Ureter (tissue), 1 donor: ENCODE measurements at regions not wholly inside any gene's neighbourhood (a gene's known extent, or its start where the extent isn't known, plus 50 kb on each side); places are given as distances from the start of the nearest gene placed in this dataset.
"Not testable (repeated sequence)": the region's sequence is repeated elsewhere in the genome, so short reads cannot be mapped to it uniquely, and the experiment has no call there.

Source experiments
- DNase-seq: peaks from one replicate; pipeline ENCODE4 v3.0.0-alpha.2; 2020; ENCODE audit warnings: low spot score
- donor health status: DM: yes; HTN: yes; CAD: no.

- DNase-seq = no peak
Measured at GRCh38 chr4:19522966-19523365, 728.7 kb upstream of the SLIT2 start.

GRCh38 chr4:19520939-19521520 lies 730.7 kb upstream of the SLIT2 start:
- no peak for DNase-seq

- DNase-seq = no peak
Measured at GRCh38 chr4:19514276-19515070, 737.2 kb upstream of the SLIT2 start.

GRCh38 chr4:19512086-19512485 lies 739.6 kb upstream of the SLIT2 start:
- no peak for DNase-seq

- DNase-seq = no peak
Measured at GRCh38 chr4:19510993-19511392, 740.7 kb upstream of the SLIT2 start.

- no peak for DNase-seq
Measured at GRCh38 chr4:19508442-19508841, 743.3 kb upstream of the SLIT2 start.

- no peak for DNase-seq
Measured at GRCh38 chr4:19497705-19498104, 754.0 kb upstream of the SLIT2 start.

- DNase-seq = no peak
Measured at GRCh38 chr4:19496756-19497155, 754.9 kb upstream of the SLIT2 start.

- no peak for DNase-seq
Measured at GRCh38 chr4:19494961-19495360, 756.7 kb upstream of the SLIT2 start.

- no peak for DNase-seq
Measured at GRCh38 chr4:19492606-19493005, 759.1 kb upstream of the SLIT2 start.

- DNase-seq = no peak
Measured at GRCh38 chr4:19486400-19486799, 765.3 kb upstream of the SLIT2 start.

GRCh38 chr4:19478791-19479190 lies 772.9 kb upstream of the SLIT2 start:
- no peak for DNase-seq

GRCh38 chr4:19473569-19473968 lies 778.1 kb upstream of the SLIT2 start:
- DNase-seq = no peak

GRCh38 chr4:19472666-19473065 lies 779.0 kb upstream of the SLIT2 start:
- DNase-seq = no peak

GRCh38 chr4:19470001-19470400 lies 781.7 kb upstream of the SLIT2 start:
- DNase-seq = not testable (repeated sequence)

- DNase-seq = no peak
Measured at GRCh38 chr4:19462117-19462516, 789.6 kb upstream of the SLIT2 start.

- DNase-seq = no peak
Measured at GRCh38 chr4:19455850-19456602, 795.7 kb upstream of the SLIT2 start.

GRCh38 chr4:19455196-19455595 lies 796.5 kb upstream of the SLIT2 start:
- DNase-seq = no peak

GRCh38 chr4:19438233-19438632 lies 813.5 kb upstream of the SLIT2 start:
- no peak for DNase-seq

GRCh38 chr4:19437008-19437407 lies 814.7 kb upstream of the SLIT2 start:
- no peak for DNase-seq

GRCh38 chr4:19429684-19430083 lies 822.0 kb upstream of the SLIT2 start:
- no peak for DNase-seq

GRCh38 chr4:19425146-19425545 lies 826.6 kb upstream of the SLIT2 start:
- no peak for DNase-seq

- no peak for DNase-seq
Measured at GRCh38 chr4:19417256-19417655, 834.4 kb upstream of the SLIT2 start.
